Upper lobe of left lung (tissue), 6 donors: ENCODE measurements at regions not wholly inside any gene's neighbourhood (a gene's known extent, or its start where the extent isn't known, plus 50 kb on each side); places are given as distances from the start of the nearest gene placed in this dataset.

ENCODE experiments used
- ATAC-seq, 2 donors: fragments of 200-7000 bp; cut with Tn5 transposase; one replicate each; pipeline ENCODE4 v1.9.1; 2022; ENCODE audit warnings: mild to moderate bottlenecking in 2 of 2, moderate library complexity in 2 of 2; ENCODE audit not compliant: low FRiP score in 2 of 2
- DNase-seq, 2 donors: peaks; one replicate each; pipeline ENCODE4 v3.0.0-alpha.2; 2019 to 2020
- H3K27ac ChIP-seq, 4 donors: fragments of 200-600 bp; sonication (generic); one replicate each; pipeline ENCODE4 v1.5.1; 2016 to 2019
- H3K27me3 ChIP-seq, 4 donors: fragments of 200-600 bp; sonication (generic); one replicate each; pipeline ENCODE4 v1.5.1; 2017 to 2019
- H3K36me3 ChIP-seq, 4 donors: fragments of 200-600 bp; sonication (generic); one replicate each; pipeline ENCODE4 v1.5.1; 2016 to 2019
- H3K4me1 ChIP-seq, 4 donors: fragments of 200-600 bp; sonication (generic); one replicate each; pipeline ENCODE4 v1.5.1; 2018 to 2019
- H3K4me3 ChIP-seq, 4 donors: fragments of 200-600 bp; sonication (generic); one replicate each; pipeline ENCODE4 v1.5.1; 2017 to 2019; ENCODE audit warnings: mild to moderate bottlenecking in 2 of 4, moderate library complexity in 1 of 4
- H3K9me3 ChIP-seq, 4 donors: fragments of 200-600 bp; sonication (generic); one replicate each; pipeline ENCODE4 v1.5.1; 2018 to 2019
- EP300 ChIP-seq, 4 donors: sonication (generic); formaldehyde crosslinking; IDR thresholded peaks; one replicate each; pipeline ENCODE4 v1.5.1; 2017; ENCODE audit warnings: antibody characterized with exemption in 4 of 4, control low read depth in 2 of 4
- POLR2A ChIP-seq, 4 donors: fragments of 450-650 bp; IDR thresholded peaks; one replicate each; pipeline ENCODE4 v1.5.1; 2016 to 2017; ENCODE audit warnings: antibody characterized with exemption in 4 of 4, mild to moderate bottlenecking in 2 of 4
- POLR2AphosphoS5 ChIP-seq, 2 donors: sonication (generic); formaldehyde crosslinking; IDR thresholded peaks; one replicate each; pipeline ENCODE4 v1.5.1; 2017; ENCODE audit warnings: antibody characterized with exemption in 2 of 2
- WGBS, 2 donors: methylation state at CpG; one replicate each; pipeline ENCODE4 v1.1.5; 2017 to 2018; 5-methylcytosine and 5-hydroxymethylcytosine counted together
- TF ChIP-seq, protein P1 (sequence below), 6 experiments: fragments of 450-650 bp in 4 of 6; fragments of 200-600 bp in 2 of 6; sonication (generic) in 2 of 6; IDR thresholded peaks; one replicate each; pipeline ENCODE4 v1.5.1; 2016 to 2019; ENCODE audit warnings: antibody characterized with exemption in 6 of 6
- donor health status: DM: no; HTN: no; CAD: no; lungs with moderate emphysema.
- donor health status: DM: no; HTN: yes; CAD: no; lungs with severe emphysema.

GRCh38 chr7:83796760-83797159, 147.8 kb upstream of the SEMA3E start:
- ATAC-seq (no peak), DNase-seq (no peak)
- Histone ChIP-seq H3K27me3 (no peaks in the 10 kb centered on the region), H3K4me3 (no peak overlapping the region), H3K4me1 (no peaks in the 10 kb centered on the region), H3K9me3 (no peaks in the 10 kb centered on the region), H3K27ac (no peak overlapping the region), H3K36me3 (no peaks in the 10 kb centered on the region)
- TF ChIP-seq POLR2A (IDR thresholded peaks at IDR 0.05) (no peak), POLR2AphosphoS5 (IDR thresholded peaks at IDR 0.05) (no peak), EP300 (IDR thresholded peaks at IDR 0.05) (no peak)
- TF ChIP-seq, protein P1, sequence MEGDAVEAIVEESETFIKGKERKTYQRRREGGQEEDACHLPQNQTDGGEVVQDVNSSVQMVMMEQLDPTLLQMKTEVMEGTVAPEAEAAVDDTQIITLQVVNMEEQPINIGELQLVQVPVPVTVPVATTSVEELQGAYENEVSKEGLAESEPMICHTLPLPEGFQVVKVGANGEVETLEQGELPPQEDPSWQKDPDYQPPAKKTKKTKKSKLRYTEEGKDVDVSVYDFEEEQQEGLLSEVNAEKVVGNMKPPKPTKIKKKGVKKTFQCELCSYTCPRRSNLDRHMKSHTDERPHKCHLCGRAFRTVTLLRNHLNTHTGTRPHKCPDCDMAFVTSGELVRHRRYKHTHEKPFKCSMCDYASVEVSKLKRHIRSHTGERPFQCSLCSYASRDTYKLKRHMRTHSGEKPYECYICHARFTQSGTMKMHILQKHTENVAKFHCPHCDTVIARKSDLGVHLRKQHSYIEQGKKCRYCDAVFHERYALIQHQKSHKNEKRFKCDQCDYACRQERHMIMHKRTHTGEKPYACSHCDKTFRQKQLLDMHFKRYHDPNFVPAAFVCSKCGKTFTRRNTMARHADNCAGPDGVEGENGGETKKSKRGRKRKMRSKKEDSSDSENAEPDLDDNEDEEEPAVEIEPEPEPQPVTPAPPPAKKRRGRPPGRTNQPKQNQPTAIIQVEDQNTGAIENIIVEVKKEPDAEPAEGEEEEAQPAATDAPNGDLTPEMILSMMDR (IDR thresholded peaks at IDR 0.05), result no peak
- 84 to 96% methylated on average over 3 of the region's 3 CpGs for WGBS, 2 donors

GRCh38 chr7:83794829-83795228, 145.9 kb upstream of the SEMA3E start:
- no peaks in the 10 kb centered on the region for H3K27me3 ChIP-seq
- no peak overlapping the region for H3K27ac ChIP-seq
- 50 to 61% methylated on average over 4 of the region's 4 CpGs for WGBS, 2 donors
- ATAC-seq (no peak), DNase-seq (no peak)
- TF ChIP-seq, protein P1 (IDR thresholded peaks at IDR 0.05), result no peak
- TF ChIP-seq POLR2A (IDR thresholded peaks at IDR 0.05) (no peak), EP300 (IDR thresholded peaks at IDR 0.05) (no peak), POLR2AphosphoS5 (IDR thresholded peaks at IDR 0.05) (no peak)
- H3K9me3 ChIP-seq, result no peaks in the 10 kb centered on the region
- H3K4me1 ChIP-seq, result no peaks in the 10 kb centered on the region
- H3K4me3 ChIP-seq, result no peak overlapping the region
- no peaks in the 10 kb centered on the region for H3K36me3 ChIP-seq

DNA sequence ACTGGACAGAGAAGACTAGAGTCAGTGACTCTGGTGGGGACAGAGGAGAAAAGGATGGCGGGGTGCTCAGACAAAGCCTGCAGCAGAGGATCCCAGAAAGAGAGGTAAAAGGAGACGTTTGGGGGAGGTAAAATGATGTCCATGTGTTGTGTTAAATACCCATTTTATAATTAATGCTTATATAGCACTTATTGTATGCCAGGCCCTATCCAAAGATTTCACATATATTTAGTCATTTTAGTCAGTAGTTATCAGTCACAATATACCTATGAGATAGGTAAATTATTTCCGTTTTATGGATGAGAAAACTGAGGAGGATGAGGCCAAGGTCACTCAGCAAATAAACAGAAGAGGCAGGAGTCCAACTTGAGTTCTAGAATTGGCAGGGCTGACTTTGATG, 144.6 kb upstream of the SEMA3E start:
- Histone ChIP-seq H3K4me1 (no peaks in the 10 kb centered on the region), H3K9me3 (no peaks in the 10 kb centered on the region), H3K27ac (no peak overlapping the region), H3K36me3 (no peaks in the 10 kb centered on the region), H3K27me3 (no peaks in the 10 kb centered on the region), H3K4me3 (no peak overlapping the region)
- no peak for TF ChIP-seq POLR2A (IDR thresholded peaks at IDR 0.05)
- no peak for TF ChIP-seq EP300 (IDR thresholded peaks at IDR 0.05)
- TF ChIP-seq, protein P1 (IDR thresholded peaks at IDR 0.05), result no peak
- TF ChIP-seq POLR2AphosphoS5 (IDR thresholded peaks at IDR 0.05), result no peak
- WGBS, 2 donors, result 71 to 81% methylated on average over 3 of the region's 3 CpGs
- DNase-seq (no peak), ATAC-seq (no peak)

GRCh38 chr7:83791737-83792136, 142.8 kb upstream of the SEMA3E start:
- DNase-seq (no peak), ATAC-seq (no peak)
- TF ChIP-seq POLR2A (IDR thresholded peaks at IDR 0.05), result no peak
- TF ChIP-seq POLR2AphosphoS5 (IDR thresholded peaks at IDR 0.05), result no peak
- TF ChIP-seq, protein P1 (IDR thresholded peaks at IDR 0.05), result no peak
- no peaks in the 10 kb centered on the region for H3K27me3 ChIP-seq
- H3K27ac ChIP-seq, result no peak overlapping the region
- no peaks in the 10 kb centered on the region for H3K9me3 ChIP-seq
- no peaks in the 10 kb centered on the region for H3K4me1 ChIP-seq
- no peak overlapping the region for H3K4me3 ChIP-seq
- WGBS, 2 donors, result 53 to 55% methylated on average over 1 of the region's 1 CpG
- no peaks in the 10 kb centered on the region for H3K36me3 ChIP-seq

GRCh38 chr7:83786858-83787257, 137.9 kb upstream of the SEMA3E start:
- ATAC-seq, result no peak

More at GRCh38 chr7:83786858-83787257, 137.9 kb upstream of the SEMA3E start:
- H3K4me1 ChIP-seq, result no peaks in the 10 kb centered on the region
- no peaks in the 10 kb centered on the region for H3K36me3 ChIP-seq
- WGBS, 2 donors, result 66 to 82% methylated on average over 2 of the region's 2 CpGs
- no peak overlapping the region for H3K4me3 ChIP-seq
- TF ChIP-seq, protein P1 (IDR thresholded peaks at IDR 0.05), result no peak
- TF ChIP-seq EP300 (IDR thresholded peaks at IDR 0.05), result no peak
- TF ChIP-seq POLR2AphosphoS5 (IDR thresholded peaks at IDR 0.05), result no peak
- TF ChIP-seq POLR2A (IDR thresholded peaks at IDR 0.05), result no peak
- H3K9me3 ChIP-seq, result no peaks in the 10 kb centered on the region
- DNase-seq, result no peak
- no peak overlapping the region for H3K27ac ChIP-seq
- no peaks in the 10 kb centered on the region for H3K27me3 ChIP-seq
